ENCODE measurements at regions not wholly inside any gene's neighbourhood (a gene's known extent, or its start where the extent isn't known, plus 50 kb on each side); places are given as distances from the start of the nearest gene placed in this dataset.

- intact Hi-C loops (cut with DNase I), result no loop called here
- DNase-seq (peak in 1 of 2 donors; percentile 55), ATAC-seq (ENCODE audit: low FRiP score) (no peak)
- Histone ChIP-seq H3K4me3 (ENCODE audit: low read length in 2 of 2) (no peak overlapping the region), H3K9me3 (ENCODE audit: control insufficient read depth, low read length) (no peaks in the 10 kb centered on the region), H3K27ac (ENCODE audit: low read depth in 1 of 2, low read length in 2 of 2) (no peak overlapping the region), H3K4me1 (ENCODE audit: control insufficient read depth in 1 of 2, insufficient read depth in 2 of 2, low read length in 2 of 2) (no peaks in the 10 kb centered on the region), H3K36me3 (ENCODE audit: control insufficient read depth in 1 of 2, insufficient read depth in 2 of 2, low read length in 1 of 2) (no peaks in the 10 kb centered on the region), H3K27me3 (ENCODE audit: control insufficient read depth in 1 of 2, insufficient read depth in 2 of 2, low read length in 1 of 2) (peaks cover 0 to 2% of the 10 kb centered on the region in 2 donors)
- WGBS, 2 donors, result 87 to 90% methylated on average over 5 of the region's 5 CpGs
These were observed 132.7 kb upstream of the IFNGR1 start for GRCh38 chr6:137351890-137352289.

- DNase-seq (no peak), ATAC-seq (ENCODE audit: low FRiP score) (no peak)
- Histone ChIP-seq H3K27ac (ENCODE audit: low read depth in 1 of 2, low read length in 2 of 2) (no peak overlapping the region), H3K4me3 (ENCODE audit: low read length in 2 of 2) (no peak overlapping the region), H3K36me3 (ENCODE audit: control insufficient read depth in 1 of 2, insufficient read depth in 2 of 2, low read length in 1 of 2) (no peaks in the 10 kb centered on the region), H3K27me3 (ENCODE audit: control insufficient read depth in 1 of 2, insufficient read depth in 2 of 2, low read length in 1 of 2) (peaks cover 0 to 2% of the 10 kb centered on the region in 2 donors), H3K4me1 (ENCODE audit: control insufficient read depth in 1 of 2, insufficient read depth in 2 of 2, low read length in 2 of 2) (no peaks in the 10 kb centered on the region), H3K9me3 (ENCODE audit: control insufficient read depth, low read length) (no peaks in the 10 kb centered on the region)
- intact Hi-C loops (cut with DNase I), result no loop called here
- 81 to 83% methylated on average over 2 of the region's 2 CpGs for WGBS, 2 donors
These were observed 131.7 kb upstream of the IFNGR1 start for GRCh38 chr6:137350857-137351256.

GRCh38 chr6:137349856-137350830, 131.0 kb upstream of the IFNGR1 start:
- 55 to 67% methylated on average over 11 of the region's 11 CpGs for WGBS, 2 donors
- intact Hi-C loops (cut with DNase I), result no loop called here
- ATAC-seq (ENCODE audit: low FRiP score), result no peak

GRCh38 chr6:137348777-137349176, 129.6 kb upstream of the IFNGR1 start:
- 90 to 91% methylated on average over 3 of the region's 3 CpGs for WGBS, 2 donors
- no peaks in the 10 kb centered on the region for H3K36me3 ChIP-seq (ENCODE audit: control insufficient read depth in 1 of 2, insufficient read depth in 2 of 2, low read length in 1 of 2)

More at GRCh38 chr6:137349856-137350830, 131.0 kb upstream of the IFNGR1 start:
- H3K27me3 ChIP-seq (ENCODE audit: control insufficient read depth in 1 of 2, insufficient read depth in 2 of 2, low read length in 1 of 2), result peaks cover 0 to 2% of the 10 kb centered on the region in 2 donors
- no peak for DNase-seq
- H3K27ac ChIP-seq (ENCODE audit: low read depth in 1 of 2, low read length in 2 of 2), result no peak overlapping the region
- no peaks in the 10 kb centered on the region for H3K36me3 ChIP-seq (ENCODE audit: control insufficient read depth in 1 of 2, insufficient read depth in 2 of 2, low read length in 1 of 2)
- H3K9me3 ChIP-seq (ENCODE audit: control insufficient read depth, low read length), result no peaks in the 10 kb centered on the region
- no peak overlapping the region for H3K4me3 ChIP-seq (ENCODE audit: low read length in 2 of 2)
- no peaks in the 10 kb centered on the region for H3K4me1 ChIP-seq (ENCODE audit: control insufficient read depth in 1 of 2, insufficient read depth in 2 of 2, low read length in 2 of 2)

GRCh38 chr6:137343241-137343640, 124.1 kb upstream of the IFNGR1 start:
- ATAC-seq (ENCODE audit: low FRiP score), result no peak
- DNase-seq, result no peak
- H3K9me3 ChIP-seq (ENCODE audit: control insufficient read depth, low read length), result no peaks in the 10 kb centered on the region
- H3K4me3 ChIP-seq (ENCODE audit: low read length in 2 of 2), result no peak overlapping the region
- no peaks in the 10 kb centered on the region for H3K36me3 ChIP-seq (ENCODE audit: control insufficient read depth in 1 of 2, insufficient read depth in 2 of 2, low read length in 1 of 2)
- 79 to 83% methylated on average over 3 of the region's 3 CpGs for WGBS, 2 donors
- no peaks in the 10 kb centered on the region for H3K4me1 ChIP-seq (ENCODE audit: control insufficient read depth in 1 of 2, insufficient read depth in 2 of 2, low read length in 2 of 2)
- no peaks in the 10 kb centered on the region for H3K27me3 ChIP-seq (ENCODE audit: control insufficient read depth in 1 of 2, insufficient read depth in 2 of 2, low read length in 1 of 2)
- intact Hi-C loops (cut with DNase I), result no loop called here
- H3K27ac ChIP-seq (ENCODE audit: low read depth in 1 of 2, low read length in 2 of 2), result no peak overlapping the region

More at GRCh38 chr6:137348777-137349176, 129.6 kb upstream of the IFNGR1 start:
- Histone ChIP-seq H3K4me1 (ENCODE audit: control insufficient read depth in 1 of 2, insufficient read depth in 2 of 2, low read length in 2 of 2) (no peaks in the 10 kb centered on the region), H3K27me3 (ENCODE audit: control insufficient read depth in 1 of 2, insufficient read depth in 2 of 2, low read length in 1 of 2) (peaks cover 0 to 2% of the 10 kb centered on the region in 2 donors), H3K27ac (ENCODE audit: low read depth in 1 of 2, low read length in 2 of 2) (no peak overlapping the region), H3K9me3 (ENCODE audit: control insufficient read depth, low read length) (no peaks in the 10 kb centered on the region), H3K4me3 (ENCODE audit: low read length in 2 of 2) (no peak overlapping the region)
- ATAC-seq (ENCODE audit: low FRiP score) (no peak), DNase-seq (no peak)
- intact Hi-C loops (cut with DNase I), result no loop called here

GRCh38 chr6:137342607-137343190, 123.5 kb upstream of the IFNGR1 start:
- WGBS, 2 donors, result 17 to 24% methylated on average over 12 of the region's 12 CpGs
- Histone ChIP-seq H3K36me3 (ENCODE audit: control insufficient read depth in 1 of 2, insufficient read depth in 2 of 2, low read length in 1 of 2) (no peaks in the 10 kb centered on the region), H3K27ac (ENCODE audit: low read depth in 1 of 2, low read length in 2 of 2) (no peak overlapping the region), H3K27me3 (ENCODE audit: control insufficient read depth in 1 of 2, insufficient read depth in 2 of 2, low read length in 1 of 2) (no peaks in the 10 kb centered on the region), H3K4me3 (ENCODE audit: low read length in 2 of 2) (peak overlapping the region in 1 of 2 donors; percentile 39), H3K9me3 (ENCODE audit: control insufficient read depth, low read length) (no peaks in the 10 kb centered on the region), H3K4me1 (ENCODE audit: control insufficient read depth in 1 of 2, insufficient read depth in 2 of 2, low read length in 2 of 2) (no peaks in the 10 kb centered on the region)
- ATAC-seq (ENCODE audit: low FRiP score), result no peak
- intact Hi-C loops (cut with DNase I), result no loop called here
- DNase-seq, result no peak

GRCh38 chr6:137341681-137342195, 122.6 kb upstream of the IFNGR1 start:
- H3K4me3 ChIP-seq (ENCODE audit: low read length in 2 of 2), result no peak overlapping the region
- DNase-seq (no peak), ATAC-seq (ENCODE audit: low FRiP score) (no peak)
- WGBS, 2 donors, result 62 to 68% methylated on average over 15 of the region's 15 CpGs
- no peak overlapping the region for H3K27ac ChIP-seq (ENCODE audit: low read depth in 1 of 2, low read length in 2 of 2)
- no peaks in the 10 kb centered on the region for H3K4me1 ChIP-seq (ENCODE audit: control insufficient read depth in 1 of 2, insufficient read depth in 2 of 2, low read length in 2 of 2)
- no peaks in the 10 kb centered on the region for H3K9me3 ChIP-seq (ENCODE audit: control insufficient read depth, low read length)
- H3K36me3 ChIP-seq (ENCODE audit: control insufficient read depth in 1 of 2, insufficient read depth in 2 of 2, low read length in 1 of 2), result no peaks in the 10 kb centered on the region
- no peaks in the 10 kb centered on the region for H3K27me3 ChIP-seq (ENCODE audit: control insufficient read depth in 1 of 2, insufficient read depth in 2 of 2, low read length in 1 of 2)
- intact Hi-C loops (cut with DNase I), result no loop called here

GRCh38 chr6:137339929-137340559, 120.9 kb upstream of the IFNGR1 start:
- ATAC-seq (ENCODE audit: low FRiP score), result no peak

More at GRCh38 chr6:137339929-137340559, 120.9 kb upstream of the IFNGR1 start:
- no peak for DNase-seq
- intact Hi-C loops (cut with DNase I), result no loop called here
- Histone ChIP-seq H3K27ac (ENCODE audit: low read depth in 1 of 2, low read length in 2 of 2) (no peak overlapping the region), H3K27me3 (ENCODE audit: control insufficient read depth in 1 of 2, insufficient read depth in 2 of 2, low read length in 1 of 2) (no peaks in the 10 kb centered on the region), H3K4me1 (ENCODE audit: control insufficient read depth in 1 of 2, insufficient read depth in 2 of 2, low read length in 2 of 2) (no peaks in the 10 kb centered on the region), H3K9me3 (ENCODE audit: control insufficient read depth, low read length) (no peaks in the 10 kb centered on the region), H3K36me3 (ENCODE audit: control insufficient read depth in 1 of 2, insufficient read depth in 2 of 2, low read length in 1 of 2) (no peaks in the 10 kb centered on the region), H3K4me3 (ENCODE audit: low read length in 2 of 2) (no peak overlapping the region)
- WGBS, 2 donors, result 18 to 27% methylated on average over 5 of the region's 5 CpGs

Measured in aorta (tissue), 5 donors.